ENCODE measurements at regions not wholly inside any gene's neighbourhood (a gene's known extent, or its start where the extent isn't known, plus 50 kb on each side); places are given as distances from the start of the nearest gene placed in this dataset.

- Histone ChIP-seq H3F3A (replicated peaks; ENCODE audit: low read depth) (no peaks in the 10 kb centered on the region), H3K36me3 (ENCODE audit: insufficient read depth) (no peaks in the 10 kb centered on the region), H3K9me2 (ENCODE audit: insufficient read depth) (peaks cover 15% of the 10 kb centered on the region; the same call in 1 of the 2 replicates), H3K27me3 (ENCODE audit: insufficient read depth) (no peaks in the 10 kb centered on the region), H4K20me1 (replicated peaks; ENCODE audit: insufficient read depth) (no peaks in the 10 kb centered on the region), H3K79me2 (replicated peaks; ENCODE audit: insufficient read depth) (no peaks in the 10 kb centered on the region), H2AFZ (no peak overlapping the region), H3K4me2 (no peak overlapping the region), H3K4me3 (no peak overlapping the region), H3K4me1 (ENCODE audit: insufficient read depth) (no peaks in the 10 kb centered on the region), H3K27ac (ENCODE audit: low read depth) (no peak overlapping the region)
- H3K9me3 Mint-ChIP-seq: no peaks in the 10 kb centered on the region; the same call in 2 of the 3 replicates
- peaks cover 2% of the 10 kb centered on the region for H3K27me3 Mint-ChIP-seq (ENCODE audit: insufficient read depth, low read depth, poor library complexity)
- no peaks in the 10 kb centered on the region for H3K4me1 Mint-ChIP-seq
- H3K27ac Mint-ChIP-seq: no peak overlapping the region
- DNase-seq (ENCODE audit: low spot score): peak; percentile 4
- TF ChIP-seq, protein P1, sequence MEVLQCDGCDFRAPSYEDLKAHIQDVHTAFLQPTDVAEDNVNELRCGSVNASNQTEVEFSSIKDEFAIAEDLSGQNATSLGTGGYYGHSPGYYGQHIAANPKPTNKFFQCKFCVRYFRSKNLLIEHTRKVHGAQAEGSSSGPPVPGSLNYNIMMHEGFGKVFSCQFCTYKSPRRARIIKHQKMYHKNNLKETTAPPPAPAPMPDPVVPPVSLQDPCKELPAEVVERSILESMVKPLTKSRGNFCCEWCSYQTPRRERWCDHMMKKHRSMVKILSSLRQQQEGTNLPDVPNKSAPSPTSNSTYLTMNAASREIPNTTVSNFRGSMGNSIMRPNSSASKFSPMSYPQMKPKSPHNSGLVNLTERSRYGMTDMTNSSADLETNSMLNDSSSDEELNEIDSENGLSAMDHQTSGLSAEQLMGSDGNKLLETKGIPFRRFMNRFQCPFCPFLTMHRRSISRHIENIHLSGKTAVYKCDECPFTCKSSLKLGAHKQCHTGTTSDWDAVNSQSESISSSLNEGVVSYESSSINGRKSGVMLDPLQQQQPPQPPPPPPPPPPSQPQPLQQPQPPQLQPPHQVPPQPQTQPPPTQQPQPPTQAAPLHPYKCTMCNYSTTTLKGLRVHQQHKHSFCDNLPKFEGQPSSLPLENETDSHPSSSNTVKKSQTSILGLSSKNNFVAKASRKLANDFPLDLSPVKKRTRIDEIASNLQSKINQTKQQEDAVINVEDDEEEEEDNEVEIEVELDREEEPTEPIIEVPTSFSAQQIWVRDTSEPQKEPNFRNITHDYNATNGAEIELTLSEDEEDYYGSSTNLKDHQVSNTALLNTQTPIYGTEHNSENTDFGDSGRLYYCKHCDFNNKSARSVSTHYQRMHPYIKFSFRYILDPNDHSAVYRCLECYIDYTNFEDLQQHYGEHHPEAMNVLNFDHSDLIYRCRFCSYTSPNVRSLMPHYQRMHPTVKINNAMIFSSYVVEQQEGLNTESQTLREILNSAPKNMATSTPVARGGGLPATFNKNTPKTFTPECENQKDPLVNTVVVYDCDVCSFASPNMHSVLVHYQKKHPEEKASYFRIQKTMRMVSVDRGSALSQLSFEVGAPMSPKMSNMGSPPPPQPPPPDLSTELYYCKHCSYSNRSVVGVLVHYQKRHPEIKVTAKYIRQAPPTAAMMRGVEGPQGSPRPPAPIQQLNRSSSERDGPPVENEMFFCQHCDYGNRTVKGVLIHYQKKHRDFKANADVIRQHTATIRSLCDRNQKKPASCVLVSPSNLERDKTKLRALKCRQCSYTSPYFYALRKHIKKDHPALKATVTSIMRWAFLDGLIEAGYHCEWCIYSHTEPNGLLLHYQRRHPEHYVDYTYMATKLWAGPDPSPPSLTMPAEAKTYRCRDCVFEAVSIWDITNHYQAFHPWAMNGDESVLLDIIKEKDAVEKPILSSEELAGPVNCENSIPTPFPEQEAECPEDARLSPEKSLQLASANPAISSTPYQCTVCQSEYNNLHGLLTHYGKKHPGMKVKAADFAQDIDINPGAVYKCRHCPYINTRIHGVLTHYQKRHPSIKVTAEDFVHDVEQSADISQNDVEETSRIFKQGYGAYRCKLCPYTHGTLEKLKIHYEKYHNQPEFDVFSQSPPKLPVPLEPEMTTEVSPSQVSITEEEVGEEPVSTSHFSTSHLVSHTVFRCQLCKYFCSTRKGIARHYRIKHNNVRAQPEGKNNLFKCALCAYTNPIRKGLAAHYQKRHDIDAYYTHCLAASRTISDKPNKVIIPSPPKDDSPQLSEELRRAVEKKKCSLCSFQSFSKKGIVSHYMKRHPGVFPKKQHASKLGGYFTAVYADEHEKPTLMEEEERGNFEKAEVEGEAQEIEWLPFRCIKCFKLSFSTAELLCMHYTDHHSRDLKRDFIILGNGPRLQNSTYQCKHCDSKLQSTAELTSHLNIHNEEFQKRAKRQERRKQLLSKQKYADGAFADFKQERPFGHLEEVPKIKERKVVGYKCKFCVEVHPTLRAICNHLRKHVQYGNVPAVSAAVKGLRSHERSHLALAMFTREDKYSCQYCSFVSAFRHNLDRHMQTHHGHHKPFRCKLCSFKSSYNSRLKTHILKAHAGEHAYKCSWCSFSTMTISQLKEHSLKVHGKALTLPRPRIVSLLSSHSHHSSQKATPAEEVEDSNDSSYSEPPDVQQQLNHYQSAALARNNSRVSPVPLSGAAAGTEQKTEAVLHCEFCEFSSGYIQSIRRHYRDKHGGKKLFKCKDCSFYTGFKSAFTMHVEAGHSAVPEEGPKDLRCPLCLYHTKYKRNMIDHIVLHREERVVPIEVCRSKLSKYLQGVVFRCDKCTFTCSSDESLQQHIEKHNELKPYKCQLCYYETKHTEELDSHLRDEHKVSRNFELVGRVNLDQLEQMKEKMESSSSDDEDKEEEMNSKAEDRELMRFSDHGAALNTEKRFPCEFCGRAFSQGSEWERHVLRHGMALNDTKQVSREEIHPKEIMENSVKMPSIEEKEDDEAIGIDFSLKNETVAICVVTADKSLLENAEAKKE (CRISPR knock-in tag; IDR thresholded peaks at IDR 0.05): no peak
- peak; percentile 11 to 32; a peak in 1 of 4 replicates for TF ChIP-seq CTCF (conservative IDR thresholded peaks at IDR 0.05; ENCODE audit: low read depth in 2 of 2)
- no peak overlapping the region for H3K4me3 Mint-ChIP-seq
- no peaks in the 10 kb centered on the region for H3K36me3 Mint-ChIP-seq (ENCODE audit: low read depth)
- no peak for ATAC-seq
These were observed 211.2 kb downstream of the SMAD2 start for GRCh38 chr18:47719096-47719780.

DNA sequence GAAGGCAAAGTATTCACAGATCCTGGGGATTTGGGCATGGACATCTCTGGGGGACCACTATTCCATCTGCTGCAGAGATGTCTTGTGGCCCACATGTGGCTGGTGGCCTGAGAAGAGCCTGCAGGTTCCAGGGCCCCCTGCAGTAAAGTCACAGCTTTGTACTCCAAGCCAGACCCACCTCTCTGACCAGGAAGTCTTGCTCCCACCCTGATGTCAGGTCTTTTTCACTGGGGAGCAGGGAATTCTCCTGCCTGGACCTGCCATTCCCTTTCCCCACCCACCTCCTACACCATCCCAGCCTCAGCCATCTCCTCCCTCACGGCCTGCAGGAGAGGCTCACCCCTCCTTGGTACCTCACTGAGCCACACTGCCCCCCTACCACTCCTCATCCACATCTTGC lies 211.8 kb downstream of the SMAD2 start:
- no peak overlapping the region for H3K4me3 ChIP-seq
- TF ChIP-seq, protein P2, sequence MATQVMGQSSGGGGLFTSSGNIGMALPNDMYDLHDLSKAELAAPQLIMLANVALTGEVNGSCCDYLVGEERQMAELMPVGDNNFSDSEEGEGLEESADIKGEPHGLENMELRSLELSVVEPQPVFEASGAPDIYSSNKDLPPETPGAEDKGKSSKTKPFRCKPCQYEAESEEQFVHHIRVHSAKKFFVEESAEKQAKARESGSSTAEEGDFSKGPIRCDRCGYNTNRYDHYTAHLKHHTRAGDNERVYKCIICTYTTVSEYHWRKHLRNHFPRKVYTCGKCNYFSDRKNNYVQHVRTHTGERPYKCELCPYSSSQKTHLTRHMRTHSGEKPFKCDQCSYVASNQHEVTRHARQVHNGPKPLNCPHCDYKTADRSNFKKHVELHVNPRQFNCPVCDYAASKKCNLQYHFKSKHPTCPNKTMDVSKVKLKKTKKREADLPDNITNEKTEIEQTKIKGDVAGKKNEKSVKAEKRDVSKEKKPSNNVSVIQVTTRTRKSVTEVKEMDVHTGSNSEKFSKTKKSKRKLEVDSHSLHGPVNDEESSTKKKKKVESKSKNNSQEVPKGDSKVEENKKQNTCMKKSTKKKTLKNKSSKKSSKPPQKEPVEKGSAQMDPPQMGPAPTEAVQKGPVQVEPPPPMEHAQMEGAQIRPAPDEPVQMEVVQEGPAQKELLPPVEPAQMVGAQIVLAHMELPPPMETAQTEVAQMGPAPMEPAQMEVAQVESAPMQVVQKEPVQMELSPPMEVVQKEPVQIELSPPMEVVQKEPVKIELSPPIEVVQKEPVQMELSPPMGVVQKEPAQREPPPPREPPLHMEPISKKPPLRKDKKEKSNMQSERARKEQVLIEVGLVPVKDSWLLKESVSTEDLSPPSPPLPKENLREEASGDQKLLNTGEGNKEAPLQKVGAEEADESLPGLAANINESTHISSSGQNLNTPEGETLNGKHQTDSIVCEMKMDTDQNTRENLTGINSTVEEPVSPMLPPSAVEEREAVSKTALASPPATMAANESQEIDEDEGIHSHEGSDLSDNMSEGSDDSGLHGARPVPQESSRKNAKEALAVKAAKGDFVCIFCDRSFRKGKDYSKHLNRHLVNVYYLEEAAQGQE (IDR thresholded peaks at IDR 0.05; ENCODE audit: unreplicated experiment): no peak
- TF ChIP-seq POLR2AphosphoS5 (IDR thresholded peaks at IDR 0.05; ENCODE audit: low read depth) (no peak), ZNF114 (CRISPR knock-in tag; IDR thresholded peaks at IDR 0.05) (no peak), CTCF (conservative IDR thresholded peaks at IDR 0.05; ENCODE audit: low read depth in 2 of 2) (no peak)

More for the DNA sequence above, 211.8 kb downstream of the SMAD2 start:
- Histone ChIP-seq H3K27ac (ENCODE audit: low read depth) (no peak overlapping the region), H4K20me1 (replicated peaks; ENCODE audit: insufficient read depth) (no peaks in the 10 kb centered on the region), H3K9me2 (ENCODE audit: insufficient read depth) (peaks cover 15% of the 10 kb centered on the region; the same call in 1 of the 2 replicates), H3K4me2 (no peak overlapping the region), H3K27me3 (ENCODE audit: insufficient read depth) (no peaks in the 10 kb centered on the region), H3K79me2 (replicated peaks; ENCODE audit: insufficient read depth) (no peaks in the 10 kb centered on the region), H3K36me3 (ENCODE audit: insufficient read depth) (no peaks in the 10 kb centered on the region), H2AFZ (no peak overlapping the region), H3K4me1 (ENCODE audit: insufficient read depth) (no peaks in the 10 kb centered on the region), H3F3A (replicated peaks; ENCODE audit: low read depth) (no peaks in the 10 kb centered on the region)
- peaks cover 2% of the 10 kb centered on the region for H3K27me3 Mint-ChIP-seq (ENCODE audit: insufficient read depth, low read depth, poor library complexity)
- no peak overlapping the region for H3K4me3 Mint-ChIP-seq
- no peak overlapping the region for H3K27ac Mint-ChIP-seq
- H3K4me1 Mint-ChIP-seq: no peaks in the 10 kb centered on the region
- ATAC-seq: no peak
- no peak for DNase-seq (ENCODE audit: low spot score)
- no peaks in the 10 kb centered on the region; the same call in 2 of the 3 replicates for H3K9me3 Mint-ChIP-seq
- no peaks in the 10 kb centered on the region for H3K36me3 Mint-ChIP-seq (ENCODE audit: low read depth)
